Astrocyte (in vitro differentiated cells and primary cell): ENCODE measurements at regions not wholly inside any gene's neighbourhood (a gene's known extent, or its start where the extent isn't known, plus 50 kb on each side); places are given as distances from the start of the nearest gene placed in this dataset.

Experiments
- DNase-seq: peaks from one replicate; pipeline ENCODE4 v3.0.0-alpha.2; 2010; ENCODE audit warnings: low read depth
- FAIRE-seq: peaks from 2 replicates; lab custom pipeline; 2011; peaks lifted over from hg19 to GRCh38; lab: Jason Lieb, UNC
- H2AFZ ChIP-seq: 2 replicates; pipeline ENCODE4 v1.6.0; 2012; ENCODE audit warnings: low read depth, low read length, inconsistent platforms
- H3K27ac ChIP-seq: 2 replicates; pipeline ENCODE4 v1.5.1; 2011; ENCODE audit warnings: low read depth, low read length, inconsistent platforms
- H3K27me3 ChIP-seq: 2 replicates; pipeline ENCODE4 v1.6.0; 2011; ENCODE audit warnings: low read length, inconsistent platforms; ENCODE audit not compliant: insufficient read depth
- H3K36me3 ChIP-seq: 2 replicates; pipeline ENCODE4 v1.5.1; 2011; ENCODE audit warnings: low read length, inconsistent platforms; ENCODE audit not compliant: insufficient read depth
- H3K4me1 ChIP-seq: 2 replicates; pipeline ENCODE4 v1.5.1; 2011; ENCODE audit warnings: low read length, inconsistent platforms; ENCODE audit not compliant: insufficient read depth
- H3K4me2 ChIP-seq: 2 replicates; pipeline ENCODE4 v1.6.0; 2012; ENCODE audit warnings: low read length, inconsistent platforms
- H3K4me3 ChIP-seq: 2 replicates; pipeline ENCODE4 v1.5.1; 2011; ENCODE audit warnings: low read depth, mild to moderate bottlenecking, low read length, inconsistent platforms; ENCODE audit not compliant: insufficient read depth
- H3K79me2 ChIP-seq: 2 replicates; pipeline ENCODE4 v1.6.0; 2012; ENCODE audit warnings: mild to moderate bottlenecking, low read length, inconsistent platforms; ENCODE audit not compliant: insufficient read depth
- H3K9ac ChIP-seq: 2 replicates; pipeline ENCODE4 v1.6.0; 2012; ENCODE audit warnings: mild to moderate bottlenecking, low read length, inconsistent platforms
- H3K9me3 ChIP-seq: 2 replicates; pipeline ENCODE4 v1.5.1; 2012; ENCODE audit warnings: low read depth, mild to moderate bottlenecking, low read length, inconsistent platforms; ENCODE audit not compliant: insufficient read depth
- H4K20me1 ChIP-seq: 2 replicates; pipeline ENCODE4 v1.6.0; 2012; ENCODE audit warnings: low read length, inconsistent platforms; ENCODE audit not compliant: insufficient read depth
- H3K27ac Mint-ChIP-seq: one replicate; pipeline ENCODE4 v1.8.0; 2021; ENCODE audit warnings: mild to moderate bottlenecking, mixed read lengths; ENCODE audit not compliant: unreplicated experiment
- H3K27me3 Mint-ChIP-seq: one replicate; pipeline ENCODE4 v1.8.0; 2021; ENCODE audit warnings: low read depth, mixed read lengths; ENCODE audit not compliant: unreplicated experiment
- H3K36me3 Mint-ChIP-seq: one replicate; pipeline ENCODE4 v1.8.0; 2021; ENCODE audit warnings: low read depth, mixed read lengths; ENCODE audit not compliant: unreplicated experiment
- H3K4me1 Mint-ChIP-seq: one replicate; pipeline ENCODE4 v1.8.0; 2021; ENCODE audit warnings: low read depth, mixed read lengths; ENCODE audit not compliant: unreplicated experiment
- H3K4me3 Mint-ChIP-seq: one replicate; pipeline ENCODE4 v1.8.0; 2021; ENCODE audit warnings: mild to moderate bottlenecking, moderate library complexity, mixed read lengths; ENCODE audit not compliant: unreplicated experiment
- H3K9me3 Mint-ChIP-seq: one replicate; pipeline ENCODE4 v1.8.0; 2021; ENCODE audit warnings: mild to moderate bottlenecking, mixed read lengths; ENCODE audit not compliant: unreplicated experiment
- CTCF ChIP-seq: IDR thresholded peaks from 2 replicates; pipeline ENCODE4 v1.5.1; 2011; ENCODE audit warnings: low read depth, mild to moderate bottlenecking, inconsistent platforms, low read length, moderate library complexity; ENCODE audit not compliant: insufficient read depth
- EZH2 ChIP-seq: IDR thresholded peaks from 2 replicates; pipeline ENCODE4 v1.6.1; 2012; ENCODE audit warnings: mild to moderate bottlenecking, low read length, inconsistent platforms; ENCODE audit not compliant: insufficient read depth

GRCh38 chr11:21771097-21771496 is 421.8 kb upstream of the ANO5 start:
- Histone ChIP-seq H3K4me1 (no peaks in the 10 kb centered on the region), H3K79me2 (no peaks in the 10 kb centered on the region), H3K9me3 (no peaks in the 10 kb centered on the region), H3K36me3 (no peaks in the 10 kb centered on the region), H2AFZ (no peak overlapping the region), H3K27ac (no peak overlapping the region), H3K9ac (no peak overlapping the region), H3K4me3 (no peak overlapping the region), H3K27me3 (no peaks in the 10 kb centered on the region), H3K4me2 (no peak overlapping the region), H4K20me1 (no peaks in the 10 kb centered on the region)
- Mint-ChIP-seq H3K27ac (no peak overlapping the region), H3K4me3 (no peak overlapping the region), H3K36me3 (no peaks in the 10 kb centered on the region), H3K27me3 (no peaks in the 10 kb centered on the region), H3K9me3 (no peaks in the 10 kb centered on the region), H3K4me1 (peaks cover 5% of the 10 kb centered on the region)
- no peak for TF ChIP-seq CTCF
- no peak for TF ChIP-seq EZH2
- no peak for FAIRE-seq
- no peak for DNase-seq

- H3K4me2 ChIP-seq, result no peak overlapping the region
- H3K9me3 ChIP-seq, result no peaks in the 10 kb centered on the region
- Mint-ChIP-seq H3K9me3 (no peaks in the 10 kb centered on the region), H3K4me3 (no peak overlapping the region), H3K4me1 (peaks cover 5% of the 10 kb centered on the region), H3K27me3 (no peaks in the 10 kb centered on the region), H3K27ac (no peak overlapping the region), H3K36me3 (no peaks in the 10 kb centered on the region)
- no peak overlapping the region for H2AFZ ChIP-seq
- no peaks in the 10 kb centered on the region for H3K4me1 ChIP-seq
- H4K20me1 ChIP-seq, result no peaks in the 10 kb centered on the region
- H3K9ac ChIP-seq, result no peak overlapping the region
- H3K27ac ChIP-seq, result no peak overlapping the region
- no peak for TF ChIP-seq CTCF
- no peak for TF ChIP-seq EZH2
- peak; percentile 0 for DNase-seq
- H3K79me2 ChIP-seq, result no peaks in the 10 kb centered on the region
- no peak overlapping the region for H3K4me3 ChIP-seq
- no peaks in the 10 kb centered on the region for H3K36me3 ChIP-seq
- no peak for FAIRE-seq
- H3K27me3 ChIP-seq, result no peaks in the 10 kb centered on the region
Observed at GRCh38 chr11:21774212-21774611, 418.7 kb upstream of the ANO5 start.

GRCh38 chr11:21775911-21776310 is 417.0 kb upstream of the ANO5 start:
- Histone ChIP-seq H3K9ac (no peak overlapping the region), H3K79me2 (no peaks in the 10 kb centered on the region), H3K4me2 (no peak overlapping the region), H3K4me3 (no peak overlapping the region), H3K27ac (no peak overlapping the region), H3K4me1 (no peaks in the 10 kb centered on the region), H2AFZ (no peak overlapping the region), H3K27me3 (no peaks in the 10 kb centered on the region), H3K9me3 (no peaks in the 10 kb centered on the region), H3K36me3 (no peaks in the 10 kb centered on the region), H4K20me1 (no peaks in the 10 kb centered on the region)
- H3K36me3 Mint-ChIP-seq, result no peaks in the 10 kb centered on the region
- DNase-seq, result no peak
- no peaks in the 10 kb centered on the region for H3K27me3 Mint-ChIP-seq
- peaks cover 5% of the 10 kb centered on the region for H3K4me1 Mint-ChIP-seq
- H3K4me3 Mint-ChIP-seq, result no peak overlapping the region
- H3K27ac Mint-ChIP-seq, result no peak overlapping the region
- FAIRE-seq, result no peak
- no peak for TF ChIP-seq CTCF
- no peak for TF ChIP-seq EZH2
- H3K9me3 Mint-ChIP-seq, result no peaks in the 10 kb centered on the region
